ENCODE measurements at regions not wholly inside any gene's neighbourhood (a gene's known extent, or its start where the extent isn't known, plus 50 kb on each side); places are given as distances from the start of the nearest gene placed in this dataset.

DNA sequence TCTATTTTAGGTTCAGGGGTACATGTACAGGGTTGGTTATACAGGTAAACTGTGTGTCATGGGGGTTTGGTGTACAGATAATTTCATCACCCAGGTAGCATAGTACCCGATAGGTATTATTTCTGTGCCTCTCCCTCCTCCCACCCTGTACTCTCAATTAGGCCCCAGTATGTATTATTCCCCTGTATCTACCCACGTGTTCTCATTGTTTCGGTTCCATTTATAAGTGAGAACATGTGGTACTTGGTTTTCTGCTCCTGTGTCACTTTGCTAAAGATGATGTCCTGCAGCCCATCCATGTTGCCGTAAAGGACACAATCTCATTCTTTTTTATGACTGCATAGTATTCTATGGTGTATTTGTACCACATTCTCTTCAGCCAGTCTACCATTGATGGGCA, 96.8 kb upstream of the SLC24A2 start:
- 13% methylated on average over 4 of the region's 4 CpGs for WGBS (ENCODE audit: insufficient coverage, low coverage, missing lambda C conversion rate)
- POLR2A ChIA-PET: no interaction called here
- intact Hi-C loops (cut with micrococcal nuclease): no loop called here
- no peak for DNase-seq (ENCODE audit: extremely low read depth in 1 of 4, low spot score in 3 of 4)
- H3K9me1 ChIP-seq (ENCODE audit: control insufficient read depth, insufficient read depth, low read length): no peaks in the 10 kb centered on the region
- H3K4me1 ChIP-seq (replicated peaks in 1 of 2; ENCODE audit: control insufficient read depth in 2 of 2, insufficient read depth in 2 of 2, low read length in 2 of 2): no peaks in the 10 kb centered on the region
- no peak overlapping the region for H3K27ac ChIP-seq (ENCODE audit: extremely low read depth, low read depth, low read length)
- no peaks in the 10 kb centered on the region for H3K36me3 ChIP-seq (ENCODE audit: control insufficient read depth, insufficient read depth, low read length)
- H3K4me3 ChIP-seq: no peak overlapping the region
- BruUV-seq (replicated peaks): no TSS peak
- no peaks in the 10 kb centered on the region for H3K27me3 ChIP-seq (ENCODE audit: control insufficient read depth in 2 of 2, insufficient read depth in 2 of 2, low read length in 2 of 2)
- no peaks in the 10 kb centered on the region for H3K9me3 ChIP-seq (replicated peaks; ENCODE audit: control insufficient read depth, insufficient read depth, low read depth, low read length)
- no peak overlapping the region for H3K9ac ChIP-seq (ENCODE audit: insufficient read depth in 1 of 2, low read depth in 2 of 2, low read length in 2 of 2)
- no peak overlapping the region for H3K4me2 ChIP-seq (ENCODE audit: insufficient read depth, low read length)
- no peak for FAIRE-seq
- in situ Hi-C loops (cut with MboI): no loop called here
- CTCF ChIA-PET (ENCODE audit: low intra/inter-chr PET ratio): no interaction called here
- no peak for ATAC-seq
- no peak overlapping the region for H2AFZ ChIP-seq (ENCODE audit: low read depth, low read length)
- H3K79me2 ChIP-seq (ENCODE audit: control insufficient read depth, insufficient read depth, low read length): no peaks in the 10 kb centered on the region
- H4K20me1 ChIP-seq (replicated peaks; ENCODE audit: control insufficient read depth, insufficient read depth, low read length): no peaks in the 10 kb centered on the region
- TF ChIP-seq ZNF324 (CRISPR knock-in tag; IDR thresholded peaks at IDR 0.05): no peak
- no peak for TF ChIP-seq PTTG1 (tag; IDR thresholded peaks at IDR 0.05; ENCODE audit: low read depth)
- TF ChIP-seq SETDB1 (IDR thresholded peaks at IDR 0.05; ENCODE audit: low read length): no peak
- no peak for TF ChIP-seq PHB (CRISPR knock-in tag; IDR thresholded peaks at IDR 0.05)
- no peak for TF ChIP-seq ZNF75A (CRISPR knock-in tag; IDR thresholded peaks at IDR 0.05)
- TF ChIP-seq, protein P1, sequence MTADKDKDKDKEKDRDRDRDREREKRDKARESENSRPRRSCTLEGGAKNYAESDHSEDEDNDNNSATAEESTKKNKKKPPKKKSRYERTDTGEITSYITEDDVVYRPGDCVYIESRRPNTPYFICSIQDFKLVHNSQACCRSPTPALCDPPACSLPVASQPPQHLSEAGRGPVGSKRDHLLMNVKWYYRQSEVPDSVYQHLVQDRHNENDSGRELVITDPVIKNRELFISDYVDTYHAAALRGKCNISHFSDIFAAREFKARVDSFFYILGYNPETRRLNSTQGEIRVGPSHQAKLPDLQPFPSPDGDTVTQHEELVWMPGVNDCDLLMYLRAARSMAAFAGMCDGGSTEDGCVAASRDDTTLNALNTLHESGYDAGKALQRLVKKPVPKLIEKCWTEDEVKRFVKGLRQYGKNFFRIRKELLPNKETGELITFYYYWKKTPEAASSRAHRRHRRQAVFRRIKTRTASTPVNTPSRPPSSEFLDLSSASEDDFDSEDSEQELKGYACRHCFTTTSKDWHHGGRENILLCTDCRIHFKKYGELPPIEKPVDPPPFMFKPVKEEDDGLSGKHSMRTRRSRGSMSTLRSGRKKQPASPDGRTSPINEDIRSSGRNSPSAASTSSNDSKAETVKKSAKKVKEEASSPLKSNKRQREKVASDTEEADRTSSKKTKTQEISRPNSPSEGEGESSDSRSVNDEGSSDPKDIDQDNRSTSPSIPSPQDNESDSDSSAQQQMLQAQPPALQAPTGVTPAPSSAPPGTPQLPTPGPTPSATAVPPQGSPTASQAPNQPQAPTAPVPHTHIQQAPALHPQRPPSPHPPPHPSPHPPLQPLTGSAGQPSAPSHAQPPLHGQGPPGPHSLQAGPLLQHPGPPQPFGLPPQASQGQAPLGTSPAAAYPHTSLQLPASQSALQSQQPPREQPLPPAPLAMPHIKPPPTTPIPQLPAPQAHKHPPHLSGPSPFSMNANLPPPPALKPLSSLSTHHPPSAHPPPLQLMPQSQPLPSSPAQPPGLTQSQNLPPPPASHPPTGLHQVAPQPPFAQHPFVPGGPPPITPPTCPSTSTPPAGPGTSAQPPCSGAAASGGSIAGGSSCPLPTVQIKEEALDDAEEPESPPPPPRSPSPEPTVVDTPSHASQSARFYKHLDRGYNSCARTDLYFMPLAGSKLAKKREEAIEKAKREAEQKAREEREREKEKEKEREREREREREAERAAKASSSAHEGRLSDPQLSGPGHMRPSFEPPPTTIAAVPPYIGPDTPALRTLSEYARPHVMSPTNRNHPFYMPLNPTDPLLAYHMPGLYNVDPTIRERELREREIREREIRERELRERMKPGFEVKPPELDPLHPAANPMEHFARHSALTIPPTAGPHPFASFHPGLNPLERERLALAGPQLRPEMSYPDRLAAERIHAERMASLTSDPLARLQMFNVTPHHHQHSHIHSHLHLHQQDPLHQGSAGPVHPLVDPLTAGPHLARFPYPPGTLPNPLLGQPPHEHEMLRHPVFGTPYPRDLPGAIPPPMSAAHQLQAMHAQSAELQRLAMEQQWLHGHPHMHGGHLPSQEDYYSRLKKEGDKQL (CRISPR knock-in tag; IDR thresholded peaks at IDR 0.05; ENCODE audit: borderline replicate concordance): no peak
- TF ChIP-seq ZFPM2 (CRISPR knock-in tag; IDR thresholded peaks at IDR 0.05): no peak
- TF ChIP-seq KDM2B (CRISPR knock-in tag; IDR thresholded peaks at IDR 0.05): no peak
- TF ChIP-seq NFE2L1 (tag; IDR thresholded peaks at IDR 0.05; ENCODE audit: borderline replicate concordance, low read depth): no peak
- TF ChIP-seq, protein P2, sequence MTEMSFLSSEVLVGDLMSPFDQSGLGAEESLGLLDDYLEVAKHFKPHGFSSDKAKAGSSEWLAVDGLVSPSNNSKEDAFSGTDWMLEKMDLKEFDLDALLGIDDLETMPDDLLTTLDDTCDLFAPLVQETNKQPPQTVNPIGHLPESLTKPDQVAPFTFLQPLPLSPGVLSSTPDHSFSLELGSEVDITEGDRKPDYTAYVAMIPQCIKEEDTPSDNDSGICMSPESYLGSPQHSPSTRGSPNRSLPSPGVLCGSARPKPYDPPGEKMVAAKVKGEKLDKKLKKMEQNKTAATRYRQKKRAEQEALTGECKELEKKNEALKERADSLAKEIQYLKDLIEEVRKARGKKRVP (CRISPR knock-in tag; IDR thresholded peaks at IDR 0.05): no peak
- TF ChIP-seq, protein P3, sequence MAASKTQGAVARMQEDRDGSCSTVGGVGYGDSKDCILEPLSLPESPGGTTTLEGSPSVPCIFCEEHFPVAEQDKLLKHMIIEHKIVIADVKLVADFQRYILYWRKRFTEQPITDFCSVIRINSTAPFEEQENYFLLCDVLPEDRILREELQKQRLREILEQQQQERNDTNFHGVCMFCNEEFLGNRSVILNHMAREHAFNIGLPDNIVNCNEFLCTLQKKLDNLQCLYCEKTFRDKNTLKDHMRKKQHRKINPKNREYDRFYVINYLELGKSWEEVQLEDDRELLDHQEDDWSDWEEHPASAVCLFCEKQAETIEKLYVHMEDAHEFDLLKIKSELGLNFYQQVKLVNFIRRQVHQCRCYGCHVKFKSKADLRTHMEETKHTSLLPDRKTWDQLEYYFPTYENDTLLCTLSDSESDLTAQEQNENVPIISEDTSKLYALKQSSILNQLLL (CRISPR knock-in tag; IDR thresholded peaks at IDR 0.05; ENCODE audit: borderline replicate concordance): no peak
- no peak for TF ChIP-seq ZNF146 (CRISPR knock-in tag; IDR thresholded peaks at IDR 0.05; ENCODE audit: unreplicated experiment)
- TF ChIP-seq, protein P4, sequence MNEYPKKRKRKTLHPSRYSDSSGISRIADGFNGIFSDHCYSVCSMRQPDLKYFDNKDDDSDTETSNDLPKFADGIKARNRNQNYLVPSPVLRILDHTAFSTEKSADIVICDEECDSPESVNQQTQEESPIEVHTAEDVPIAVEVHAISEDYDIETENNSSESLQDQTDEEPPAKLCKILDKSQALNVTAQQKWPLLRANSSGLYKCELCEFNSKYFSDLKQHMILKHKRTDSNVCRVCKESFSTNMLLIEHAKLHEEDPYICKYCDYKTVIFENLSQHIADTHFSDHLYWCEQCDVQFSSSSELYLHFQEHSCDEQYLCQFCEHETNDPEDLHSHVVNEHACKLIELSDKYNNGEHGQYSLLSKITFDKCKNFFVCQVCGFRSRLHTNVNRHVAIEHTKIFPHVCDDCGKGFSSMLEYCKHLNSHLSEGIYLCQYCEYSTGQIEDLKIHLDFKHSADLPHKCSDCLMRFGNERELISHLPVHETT (CRISPR knock-in tag; conservative IDR thresholded peaks at IDR 0.05 in 1 of 2, IDR thresholded peaks at IDR 0.05 in 1 of 2): no peak
- no peak for TF ChIP-seq EP400 (IDR thresholded peaks at IDR 0.05)
- TF ChIP-seq XRCC3 (IDR thresholded peaks at IDR 0.05): no peak
